ENCODE measurements at regions not wholly inside any gene's neighbourhood (a gene's known extent, or its start where the extent isn't known, plus 50 kb on each side); places are given as distances from the start of the nearest gene placed in this dataset.

GRCh38 chr5:167463939-167464338 lies 827.5 kb upstream of the WWC1 start:
- no peak overlapping the region for H3K27ac ChIP-seq (ENCODE audit: low read depth, low read length, poor library complexity, severe bottlenecking)
- no peaks in the 10 kb centered on the region for H3K79me2 ChIP-seq (ENCODE audit: insufficient read depth, low read length)
- H3K9me2 ChIP-seq (ENCODE audit: low read depth, low read length) = no peaks in the 10 kb centered on the region
- H4K20me1 ChIP-seq (ENCODE audit: insufficient read depth, low read length) = no peaks in the 10 kb centered on the region
- H2AFZ ChIP-seq (ENCODE audit: low read length) = no peak overlapping the region
- no peak overlapping the region for H3K4me2 ChIP-seq (ENCODE audit: low read length)
- H3F3A ChIP-seq (ENCODE audit: insufficient read depth, low read length) = no peaks in the 10 kb centered on the region
- H3K36me3 ChIP-seq (ENCODE audit: insufficient read depth, low read length) = no peaks in the 10 kb centered on the region
- TF ChIP-seq EZH2 (IDR thresholded peaks at IDR 0.05; ENCODE audit: borderline replicate concordance, low read length) (no peak), CTCF (IDR thresholded peaks at IDR 0.05; ENCODE audit: low read length) (no peak)
- no peak overlapping the region for H3K4me3 ChIP-seq (ENCODE audit: low read depth, low read length, poor library complexity, severe bottlenecking)
- H3K27me3 ChIP-seq (ENCODE audit: insufficient read depth, low read length) = no peaks in the 10 kb centered on the region
- H3K9me3 ChIP-seq (ENCODE audit: low read length) = no peaks in the 10 kb centered on the region
- no peaks in the 10 kb centered on the region for H3K4me1 ChIP-seq (ENCODE audit: insufficient read depth, low read length, severe bottlenecking)
- no peak overlapping the region for H3K9ac ChIP-seq (ENCODE audit: low read length)

GRCh38 chr5:167466992-167467391 lies 824.5 kb upstream of the WWC1 start:
- TF ChIP-seq EZH2 (IDR thresholded peaks at IDR 0.05; ENCODE audit: borderline replicate concordance, low read length) = no peak
- no peak for TF ChIP-seq CTCF (IDR thresholded peaks at IDR 0.05; ENCODE audit: low read length)
- H3K4me3 ChIP-seq (ENCODE audit: low read depth, low read length, poor library complexity, severe bottlenecking) = no peak overlapping the region
- H3K27ac ChIP-seq (ENCODE audit: low read depth, low read length, poor library complexity, severe bottlenecking) = no peak overlapping the region
- no peaks in the 10 kb centered on the region for H3K9me3 ChIP-seq (ENCODE audit: low read length)
- H3K4me1 ChIP-seq (ENCODE audit: insufficient read depth, low read length, severe bottlenecking) = no peaks in the 10 kb centered on the region
- H2AFZ ChIP-seq (ENCODE audit: low read length) = no peak overlapping the region
- no peaks in the 10 kb centered on the region for H4K20me1 ChIP-seq (ENCODE audit: insufficient read depth, low read length)
- no peaks in the 10 kb centered on the region for H3K9me2 ChIP-seq (ENCODE audit: low read depth, low read length)
- H3K36me3 ChIP-seq (ENCODE audit: insufficient read depth, low read length) = no peaks in the 10 kb centered on the region
- no peak overlapping the region for H3K9ac ChIP-seq (ENCODE audit: low read length)
- no peaks in the 10 kb centered on the region for H3F3A ChIP-seq (ENCODE audit: insufficient read depth, low read length)
- no peaks in the 10 kb centered on the region for H3K79me2 ChIP-seq (ENCODE audit: insufficient read depth, low read length)
- no peaks in the 10 kb centered on the region for H3K27me3 ChIP-seq (ENCODE audit: insufficient read depth, low read length)
- no peak overlapping the region for H3K4me2 ChIP-seq (ENCODE audit: low read length)

DNA sequence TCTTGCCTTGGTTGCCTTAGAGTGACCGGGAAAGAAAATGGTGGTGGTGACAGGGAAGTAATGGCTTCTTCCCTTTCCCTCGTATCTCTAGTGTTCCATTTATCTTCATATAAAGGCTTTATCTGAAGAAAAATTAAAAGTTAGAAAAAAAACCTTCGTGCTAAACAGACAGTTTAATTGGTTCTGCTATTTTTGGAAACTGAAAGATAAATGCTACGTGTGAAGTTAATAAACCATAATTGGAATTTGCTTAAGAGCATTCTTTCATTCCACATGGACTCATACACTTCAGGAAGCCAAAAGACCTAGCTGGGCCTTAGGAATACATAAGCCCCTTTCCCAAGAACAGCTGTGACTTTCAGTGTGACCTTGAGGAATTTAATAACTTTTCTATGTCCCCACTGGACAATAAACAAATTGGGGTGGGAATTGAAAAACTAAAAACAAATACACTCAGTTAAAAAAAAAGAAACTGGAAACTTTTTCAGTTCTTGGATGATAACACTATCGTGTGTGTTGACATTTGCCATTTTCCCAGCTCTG lies 818.8 kb upstream of the WWC1 start:
- no peak overlapping the region for H3K9ac ChIP-seq (ENCODE audit: low read length)
- H3K36me3 ChIP-seq (ENCODE audit: insufficient read depth, low read length) = no peaks in the 10 kb centered on the region
- no peaks in the 10 kb centered on the region for H4K20me1 ChIP-seq (ENCODE audit: insufficient read depth, low read length)
- no peak overlapping the region for H3K4me2 ChIP-seq (ENCODE audit: low read length)
- H3K27ac ChIP-seq (ENCODE audit: low read depth, low read length, poor library complexity, severe bottlenecking) = no peak overlapping the region
- H3K27me3 ChIP-seq (ENCODE audit: insufficient read depth, low read length) = no peaks in the 10 kb centered on the region
- no peaks in the 10 kb centered on the region for H3K4me1 ChIP-seq (ENCODE audit: insufficient read depth, low read length, severe bottlenecking)
- no peak overlapping the region for H3K4me3 ChIP-seq (ENCODE audit: low read depth, low read length, poor library complexity, severe bottlenecking)
- TF ChIP-seq CTCF (IDR thresholded peaks at IDR 0.05; ENCODE audit: low read length) (no peak), EZH2 (IDR thresholded peaks at IDR 0.05; ENCODE audit: borderline replicate concordance, low read length) (no peak)
- H2AFZ ChIP-seq (ENCODE audit: low read length) = no peak overlapping the region
- H3K9me3 ChIP-seq (ENCODE audit: low read length) = no peaks in the 10 kb centered on the region
- no peaks in the 10 kb centered on the region for H3K9me2 ChIP-seq (ENCODE audit: low read depth, low read length)
- no peaks in the 10 kb centered on the region for H3K79me2 ChIP-seq (ENCODE audit: insufficient read depth, low read length)
- H3F3A ChIP-seq (ENCODE audit: insufficient read depth, low read length) = no peaks in the 10 kb centered on the region
